SK-N-SH treated with all-trans-retinoic acid at 6 μM for 48 hours (cell line): ENCODE measurements at regions not wholly inside any gene's neighbourhood (a gene's known extent, or its start where the extent isn't known, plus 50 kb on each side); places are given as distances from the start of the nearest gene placed in this dataset.
A peak's percentile ranks its signal among the peaks of the same experiment; 100 is the strongest.

ENCODE experiments used
- ATAC-seq: fragments of 200-7000 bp; cut with Tn5 transposase; 3 replicates; pipeline ENCODE4 v1.9.1; 2020; ENCODE audit warnings: mild to moderate bottlenecking, moderate library complexity
- ARNTL ChIP-seq: fragments of 450-650 bp; formaldehyde crosslinking; IDR thresholded peaks from 2 replicates; pipeline ENCODE4 v1.5.0; 2020; ENCODE audit warnings: low read depth, mild to moderate bottlenecking, moderate library complexity, borderline replicate concordance
- BACH2 ChIP-seq: fragments of 250-450 bp; sonication (Bioruptor Pico); IDR thresholded peaks from 2 replicates; pipeline ENCODE4 v1.9.0; 2021; ENCODE audit warnings: mild to moderate bottlenecking, borderline replicate concordance
- CREB5 ChIP-seq: fragments of 250-450 bp; sonication (Bioruptor Pico); IDR thresholded peaks from 2 replicates; pipeline ENCODE4 v1.5.1; 2020; ENCODE audit warnings: low read depth, mild to moderate bottlenecking, moderate library complexity
- CSDC2 ChIP-seq: fragments of 250-450 bp; sonication (Bioruptor Pico); IDR thresholded peaks from 2 replicates; pipeline ENCODE4 v1.5.0; 2020; ENCODE audit warnings: mild to moderate bottlenecking, moderate library complexity
- CSRNP3 ChIP-seq: fragments of 250-450 bp; sonication (Bioruptor Pico); IDR thresholded peaks from 2 replicates; pipeline ENCODE4 v1.5.1; 2021; ENCODE audit warnings: mild to moderate bottlenecking, moderate library complexity
- ESRRG ChIP-seq: fragments of 250-450 bp; sonication (Bioruptor Pico); IDR thresholded peaks from 2 replicates; pipeline ENCODE4 v1.6.1; 2021; ENCODE audit warnings: mild to moderate bottlenecking
- GLIS3 ChIP-seq: fragments of 250-450 bp; sonication (Bioruptor Pico); IDR thresholded peaks from 2 replicates; pipeline ENCODE4 v1.5.0; 2020; ENCODE audit warnings: mild to moderate bottlenecking, moderate library complexity
- ISL1 ChIP-seq: fragments of 250-450 bp; sonication (Bioruptor Pico); IDR thresholded peaks from 2 replicates; pipeline ENCODE4 v2.1.2; 2022; ENCODE audit warnings: mild to moderate bottlenecking, moderate library complexity
- OSR1 ChIP-seq: fragments of 250-450 bp; sonication (Bioruptor Pico); IDR thresholded peaks from 2 replicates; pipeline ENCODE4 v1.8.0; 2022; ENCODE audit warnings: moderate library complexity, mild to moderate bottlenecking, inconsistent platforms
- PATZ1 ChIP-seq: fragments of 250-450 bp; sonication (Bioruptor Pico); IDR thresholded peaks from 2 replicates; pipeline ENCODE4 v1.8.0; 2020; ENCODE audit warnings: mild to moderate bottlenecking, moderate library complexity, borderline replicate concordance
- POU6F1 ChIP-seq: fragments of 250-450 bp; sonication (Bioruptor Pico); IDR thresholded peaks from 2 replicates; pipeline ENCODE4 v1.8.0; 2021; ENCODE audit warnings: low read depth, mild to moderate bottlenecking, moderate library complexity, borderline replicate concordance
- PPARA ChIP-seq: fragments of 250-450 bp; sonication (Bioruptor Pico); IDR thresholded peaks from 2 replicates; pipeline ENCODE4 v1.5.0; 2020; ENCODE audit warnings: mild to moderate bottlenecking, borderline replicate concordance
- RARB ChIP-seq: fragments of 250-450 bp; sonication (Bioruptor Pico); IDR thresholded peaks from 2 replicates; pipeline ENCODE4 v1.8.0; 2021; ENCODE audit warnings: mild to moderate bottlenecking, moderate library complexity
- SNAI2 ChIP-seq: fragments of 250-450 bp; sonication (Bioruptor Pico); IDR thresholded peaks from 2 replicates; pipeline ENCODE4 v1.5.0; 2020; ENCODE audit warnings: mild to moderate bottlenecking, moderate library complexity
- TCF4 ChIP-seq: fragments of 250-450 bp; sonication (Bioruptor Pico); IDR thresholded peaks from 2 replicates; pipeline ENCODE4 v1.8.0; 2021; ENCODE audit warnings: mild to moderate bottlenecking, moderate library complexity, borderline replicate concordance
- TOX ChIP-seq: fragments of 250-450 bp; sonication (Bioruptor Pico); IDR thresholded peaks from 2 replicates; pipeline ENCODE4 v1.8.0; 2021; ENCODE audit warnings: mild to moderate bottlenecking, moderate library complexity, borderline replicate concordance
- TSHZ2 ChIP-seq: fragments of 250-450 bp; sonication (Bioruptor Pico); IDR thresholded peaks from 2 replicates; pipeline ENCODE4 v1.5.0; 2020; ENCODE audit warnings: mild to moderate bottlenecking, moderate library complexity
- ZC3H10 ChIP-seq: fragments of 250-450 bp; sonication (Bioruptor Pico); IDR thresholded peaks from 2 replicates; pipeline ENCODE4 v1.5.1; 2021; ENCODE audit warnings: mild to moderate bottlenecking, moderate library complexity
- ZFP3 ChIP-seq: fragments of 250-450 bp; sonication (Bioruptor Pico); IDR thresholded peaks from 2 replicates; pipeline ENCODE4 v1.5.0; 2020; ENCODE audit warnings: mild to moderate bottlenecking, moderate library complexity
- ZFP30 ChIP-seq: fragments of 450-650 bp; formaldehyde crosslinking; IDR thresholded peaks from 2 replicates; pipeline ENCODE4 v1.5.0; 2022; ENCODE audit warnings: mild to moderate bottlenecking, moderate library complexity
- ZNF565 ChIP-seq: fragments of 450-650 bp; formaldehyde crosslinking; conservative IDR thresholded peaks from 2 replicates; pipeline ENCODE4 v1.5.0; 2020; ENCODE audit warnings: low read depth, mild to moderate bottlenecking, moderate library complexity
- ZNF70 ChIP-seq: fragments of 450-650 bp; formaldehyde crosslinking; IDR thresholded peaks from 2 replicates; pipeline ENCODE4 v1.5.0; 2020; ENCODE audit warnings: mild to moderate bottlenecking, moderate library complexity
- ZNF8 ChIP-seq: fragments of 450-650 bp; formaldehyde crosslinking; IDR thresholded peaks from 2 replicates; pipeline ENCODE4 v1.5.0; 2020; ENCODE audit warnings: mild to moderate bottlenecking, moderate library complexity

GRCh38 chr4:14841801-14842768, 160.2 kb upstream of the CPEB2 start:
- peak; percentile 53 for ATAC-seq
- TF ChIP-seq TOX (CRISPR knock-in tag) = no peak
- no peak for TF ChIP-seq ZFP3 (CRISPR knock-in tag)
- no peak for TF ChIP-seq SNAI2
- no peak for TF ChIP-seq ZFP30 (CRISPR knock-in tag)
- TF ChIP-seq ARNTL (CRISPR knock-in tag) = no peak
- no peak for TF ChIP-seq ZNF8 (CRISPR knock-in tag)
- no peak for TF ChIP-seq RARB (CRISPR knock-in tag)
- TF ChIP-seq POU6F1 (CRISPR knock-in tag) = no peak
- no peak for TF ChIP-seq ZNF70 (CRISPR knock-in tag)
- TF ChIP-seq ESRRG (CRISPR knock-in tag) = no peak
- no peak for TF ChIP-seq OSR1

GRCh38 chr4:14842964-14843630, 159.2 kb upstream of the CPEB2 start:
- no peak for ATAC-seq
- TF ChIP-seq RARB (CRISPR knock-in tag) (no peak), ZFP3 (CRISPR knock-in tag) (no peak), ZNF565 (CRISPR knock-in tag) (no peak), GLIS3 (CRISPR knock-in tag) (no peak), ZC3H10 (no peak), POU6F1 (CRISPR knock-in tag) (no peak), TSHZ2 (CRISPR knock-in tag) (no peak), CREB5 (no peak), ARNTL (CRISPR knock-in tag) (no peak), ZFP30 (CRISPR knock-in tag) (no peak), ISL1 (CRISPR knock-in tag) (no peak), PATZ1 (no peak), ZNF8 (CRISPR knock-in tag) (no peak)

GRCh38 chr4:14844061-14844460, 158.2 kb upstream of the CPEB2 start:
- ATAC-seq = no peak
- TF ChIP-seq ZC3H10 = no peak
- no peak for TF ChIP-seq OSR1
- no peak for TF ChIP-seq TOX (CRISPR knock-in tag)
- TF ChIP-seq CSRNP3 = no peak
- no peak for TF ChIP-seq CSDC2 (CRISPR knock-in tag)
- TF ChIP-seq BACH2 (CRISPR knock-in tag) = no peak
- no peak for TF ChIP-seq SNAI2
- TF ChIP-seq POU6F1 (CRISPR knock-in tag) = no peak
- no peak for TF ChIP-seq ARNTL (CRISPR knock-in tag)
- no peak for TF ChIP-seq PPARA (CRISPR knock-in tag)
- TF ChIP-seq ZFP30 (CRISPR knock-in tag) = no peak
- TF ChIP-seq RARB (CRISPR knock-in tag) = no peak
- TF ChIP-seq ZNF70 (CRISPR knock-in tag) = no peak
- no peak for TF ChIP-seq TCF4 (CRISPR knock-in tag)
